ENCODE measurements at regions not wholly inside any gene's neighbourhood (a gene's known extent, or its start where the extent isn't known, plus 50 kb on each side); places are given as distances from the start of the nearest gene placed in this dataset.

GRCh38 chr1:104852151-104852550, 1102.5 kb downstream of the AMY1C start:
- FAIRE-seq (no peak), DNase-seq (ENCODE audit: insufficient read length, low spot score) (no peak)
- no peak for TF ChIP-seq POU2F2 (IDR thresholded peaks at IDR 0.05; ENCODE audit: low read depth, low read length)
- TF ChIP-seq POLR2AphosphoS5 (IDR thresholded peaks at IDR 0.05; ENCODE audit: low read depth, low read length) = no peak
- no peak for TF ChIP-seq POLR2A (IDR thresholded peaks at IDR 0.05; ENCODE audit: low read depth, low read length)
- no peak for TF ChIP-seq PAX5 (IDR thresholded peaks at IDR 0.05; ENCODE audit: insufficient read depth, low read length, severe bottlenecking)
- TF ChIP-seq SPI1 (IDR thresholded peaks at IDR 0.05; ENCODE audit: low read depth, low read length) = no peak
- TF ChIP-seq TAF1 (IDR thresholded peaks at IDR 0.05; ENCODE audit: low read depth, low read length) = no peak

- TF ChIP-seq TAF1 (IDR thresholded peaks at IDR 0.05; ENCODE audit: low read depth, low read length) (no peak), POLR2AphosphoS5 (IDR thresholded peaks at IDR 0.05; ENCODE audit: low read depth, low read length) (no peak), POLR2A (IDR thresholded peaks at IDR 0.05; ENCODE audit: low read depth, low read length) (no peak), POU2F2 (IDR thresholded peaks at IDR 0.05; ENCODE audit: low read depth, low read length) (no peak), SPI1 (IDR thresholded peaks at IDR 0.05; ENCODE audit: low read depth, low read length) (no peak), PAX5 (IDR thresholded peaks at IDR 0.05; ENCODE audit: insufficient read depth, low read length, severe bottlenecking) (no peak)
- FAIRE-seq (no peak), DNase-seq (ENCODE audit: insufficient read length, low spot score) (no peak)
Observed at GRCh38 chr1:104853276-104853675, 1103.6 kb downstream of the AMY1C start.

DNA sequence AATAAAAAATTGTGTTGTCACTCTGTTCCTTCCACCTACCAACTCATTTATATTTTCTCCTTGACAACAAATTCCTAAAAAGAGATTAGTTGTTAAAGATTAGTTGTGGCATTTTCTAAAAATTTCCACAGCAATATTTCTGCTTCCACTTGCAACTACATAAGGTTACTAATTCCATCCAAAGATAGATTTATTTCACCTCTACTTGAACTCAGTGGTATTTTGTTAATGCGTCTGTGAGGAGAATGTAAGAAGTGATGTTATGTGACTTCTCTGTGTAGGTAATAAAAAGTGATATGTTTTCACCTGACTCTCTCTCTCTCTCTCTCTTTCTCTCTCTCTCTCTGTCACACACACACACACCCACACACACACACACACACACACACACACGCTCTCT, 1104.8 kb downstream of the AMY1C start:
- TF ChIP-seq PAX5 (IDR thresholded peaks at IDR 0.05; ENCODE audit: insufficient read depth, low read length, severe bottlenecking) = no peak
- TF ChIP-seq SPI1 (IDR thresholded peaks at IDR 0.05; ENCODE audit: low read depth, low read length) = no peak
- no peak for TF ChIP-seq TAF1 (IDR thresholded peaks at IDR 0.05; ENCODE audit: low read depth, low read length)
- TF ChIP-seq POLR2A (IDR thresholded peaks at IDR 0.05; ENCODE audit: low read depth, low read length) = no peak
- no peak for TF ChIP-seq POLR2AphosphoS5 (IDR thresholded peaks at IDR 0.05; ENCODE audit: low read depth, low read length)
- TF ChIP-seq POU2F2 (IDR thresholded peaks at IDR 0.05; ENCODE audit: low read depth, low read length) = no peak
- FAIRE-seq = no peak
- DNase-seq (ENCODE audit: insufficient read length, low spot score) = no peak

- no peak for TF ChIP-seq POLR2A (IDR thresholded peaks at IDR 0.05; ENCODE audit: low read depth, low read length)
- TF ChIP-seq TAF1 (IDR thresholded peaks at IDR 0.05; ENCODE audit: low read depth, low read length) = no peak
- TF ChIP-seq SPI1 (IDR thresholded peaks at IDR 0.05; ENCODE audit: low read depth, low read length) = no peak
- TF ChIP-seq POLR2AphosphoS5 (IDR thresholded peaks at IDR 0.05; ENCODE audit: low read depth, low read length) = no peak
- no peak for TF ChIP-seq POU2F2 (IDR thresholded peaks at IDR 0.05; ENCODE audit: low read depth, low read length)
- TF ChIP-seq PAX5 (IDR thresholded peaks at IDR 0.05; ENCODE audit: insufficient read depth, low read length, severe bottlenecking) = no peak
- no peak for DNase-seq (ENCODE audit: insufficient read length, low spot score)
- no peak for FAIRE-seq
Observed at GRCh38 chr1:104855550-104855949, 1105.9 kb downstream of the AMY1C start.

GRCh38 chr1:104856091-104856490, 1106.4 kb downstream of the AMY1C start:
- DNase-seq (ENCODE audit: insufficient read length, low spot score) = no peak
- TF ChIP-seq PAX5 (IDR thresholded peaks at IDR 0.05; ENCODE audit: insufficient read depth, low read length, severe bottlenecking) = no peak
- no peak for TF ChIP-seq TAF1 (IDR thresholded peaks at IDR 0.05; ENCODE audit: low read depth, low read length)
- no peak for TF ChIP-seq POLR2AphosphoS5 (IDR thresholded peaks at IDR 0.05; ENCODE audit: low read depth, low read length)
- TF ChIP-seq POU2F2 (IDR thresholded peaks at IDR 0.05; ENCODE audit: low read depth, low read length) = no peak
- no peak for TF ChIP-seq POLR2A (IDR thresholded peaks at IDR 0.05; ENCODE audit: low read depth, low read length)
- no peak for TF ChIP-seq SPI1 (IDR thresholded peaks at IDR 0.05; ENCODE audit: low read depth, low read length)
- no peak for FAIRE-seq

DNA sequence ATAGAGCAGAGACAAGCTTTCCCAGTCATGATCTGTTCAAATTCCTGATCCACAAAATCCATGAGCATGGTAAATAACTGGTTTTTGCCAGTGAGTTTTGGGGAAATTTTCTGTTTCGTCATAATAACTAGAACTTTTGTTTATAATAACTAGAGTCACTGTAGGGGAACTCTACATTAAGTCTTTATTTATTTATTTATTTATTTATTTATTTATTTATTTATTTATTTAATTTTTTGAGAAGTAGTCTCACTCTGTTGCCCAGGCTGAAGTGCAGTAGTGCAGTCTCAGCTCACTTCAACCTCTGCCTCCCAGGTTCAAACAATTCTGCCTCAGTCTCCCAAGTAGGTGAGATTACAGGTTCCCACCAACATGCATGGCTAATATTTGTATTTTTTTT, 1106.8 kb downstream of the AMY1C start:
- FAIRE-seq (no peak), DNase-seq (ENCODE audit: insufficient read length, low spot score) (no peak)
- TF ChIP-seq PAX5 (IDR thresholded peaks at IDR 0.05; ENCODE audit: insufficient read depth, low read length, severe bottlenecking) (no peak), POLR2A (IDR thresholded peaks at IDR 0.05; ENCODE audit: low read depth, low read length) (no peak), SPI1 (IDR thresholded peaks at IDR 0.05; ENCODE audit: low read depth, low read length) (no peak), POU2F2 (IDR thresholded peaks at IDR 0.05; ENCODE audit: low read depth, low read length) (no peak), TAF1 (IDR thresholded peaks at IDR 0.05; ENCODE audit: low read depth, low read length) (no peak), POLR2AphosphoS5 (IDR thresholded peaks at IDR 0.05; ENCODE audit: low read depth, low read length) (no peak)

- no peak for TF ChIP-seq POU2F2 (IDR thresholded peaks at IDR 0.05; ENCODE audit: low read depth, low read length)
- DNase-seq (ENCODE audit: insufficient read length, low spot score) (no peak), FAIRE-seq (no peak)
Observed at GRCh38 chr1:104868794-104869193, 1119.1 kb downstream of the AMY1C start.

- DNase-seq (ENCODE audit: insufficient read length, low spot score) = no peak
Observed at GRCh38 chr1:104874044-104874443, 1124.3 kb downstream of the AMY1C start.

GRCh38 chr1:104878203-104878909, 1128.7 kb downstream of the AMY1C start:
- no peak for TF ChIP-seq POLR2AphosphoS5 (IDR thresholded peaks at IDR 0.05; ENCODE audit: low read depth, low read length)
- no peak for TF ChIP-seq TAF1 (IDR thresholded peaks at IDR 0.05; ENCODE audit: low read depth, low read length)
- TF ChIP-seq SPI1 (IDR thresholded peaks at IDR 0.05; ENCODE audit: low read depth, low read length) = no peak
- TF ChIP-seq POLR2A (IDR thresholded peaks at IDR 0.05; ENCODE audit: low read depth, low read length) = no peak
- no peak for TF ChIP-seq PAX5 (IDR thresholded peaks at IDR 0.05; ENCODE audit: insufficient read depth, low read length, severe bottlenecking)
- no peak for TF ChIP-seq POU2F2 (IDR thresholded peaks at IDR 0.05; ENCODE audit: low read depth, low read length)
- FAIRE-seq (no peak), DNase-seq (ENCODE audit: insufficient read length, low spot score) (no peak)

More at GRCh38 chr1:104874044-104874443, 1124.3 kb downstream of the AMY1C start:
- TF ChIP-seq POLR2AphosphoS5 (IDR thresholded peaks at IDR 0.05; ENCODE audit: low read depth, low read length) (no peak), POLR2A (IDR thresholded peaks at IDR 0.05; ENCODE audit: low read depth, low read length) (no peak), PAX5 (IDR thresholded peaks at IDR 0.05; ENCODE audit: insufficient read depth, low read length, severe bottlenecking) (no peak), TAF1 (IDR thresholded peaks at IDR 0.05; ENCODE audit: low read depth, low read length) (no peak), SPI1 (IDR thresholded peaks at IDR 0.05; ENCODE audit: low read depth, low read length) (no peak), POU2F2 (IDR thresholded peaks at IDR 0.05; ENCODE audit: low read depth, low read length) (no peak)
- FAIRE-seq = no peak

GRCh38 chr1:104884939-104885338, 1135.2 kb downstream of the AMY1C start:
- TF ChIP-seq POLR2AphosphoS5 (IDR thresholded peaks at IDR 0.05; ENCODE audit: low read depth, low read length) = no peak
- no peak for TF ChIP-seq TAF1 (IDR thresholded peaks at IDR 0.05; ENCODE audit: low read depth, low read length)
- TF ChIP-seq POLR2A (IDR thresholded peaks at IDR 0.05; ENCODE audit: low read depth, low read length) = no peak
- TF ChIP-seq POU2F2 (IDR thresholded peaks at IDR 0.05; ENCODE audit: low read depth, low read length) = no peak
- TF ChIP-seq SPI1 (IDR thresholded peaks at IDR 0.05; ENCODE audit: low read depth, low read length) = no peak
- TF ChIP-seq PAX5 (IDR thresholded peaks at IDR 0.05; ENCODE audit: insufficient read depth, low read length, severe bottlenecking) = no peak
- no peak for DNase-seq (ENCODE audit: insufficient read length, low spot score)
- no peak for FAIRE-seq
